NB4 (cell line): ENCODE measurements at regions not wholly inside any gene's neighbourhood (a gene's known extent, or its start where the extent isn't known, plus 50 kb on each side); places are given as distances from the start of the nearest gene placed in this dataset.

ENCODE experiments used
- DNase-seq: peaks from one replicate; pipeline ENCODE4 v3.0.0; 2010; ENCODE audit warnings: low read depth
- H3K4me3 ChIP-seq: one replicate; pipeline ENCODE4 v1.5.1; 2011; ENCODE audit warnings: mild to moderate bottlenecking, low read depth, low read length, moderate library complexity
- MYC ChIP-seq: IDR thresholded peaks from 2 replicates; pipeline ENCODE4 v1.6.1; 2011; ENCODE audit warnings: low read depth, low read length
- POLR2A ChIP-seq: IDR thresholded peaks from 2 replicates; pipeline ENCODE4 v1.6.1; 2011; ENCODE audit warnings: mild to moderate bottlenecking; ENCODE audit not compliant: insufficient read length; ENCODE audit errors: extremely low read depth
- TF ChIP-seq, protein P1 (sequence below): IDR thresholded peaks from 2 replicates; pipeline ENCODE4 v1.6.1; 2011; ENCODE audit warnings: low read depth, low read length
- TF ChIP-seq, protein P2 (sequence below): IDR thresholded peaks from one replicate; pipeline ENCODE4 v1.5.1; 2012; ENCODE audit warnings: low read depth, low read length

DNA sequence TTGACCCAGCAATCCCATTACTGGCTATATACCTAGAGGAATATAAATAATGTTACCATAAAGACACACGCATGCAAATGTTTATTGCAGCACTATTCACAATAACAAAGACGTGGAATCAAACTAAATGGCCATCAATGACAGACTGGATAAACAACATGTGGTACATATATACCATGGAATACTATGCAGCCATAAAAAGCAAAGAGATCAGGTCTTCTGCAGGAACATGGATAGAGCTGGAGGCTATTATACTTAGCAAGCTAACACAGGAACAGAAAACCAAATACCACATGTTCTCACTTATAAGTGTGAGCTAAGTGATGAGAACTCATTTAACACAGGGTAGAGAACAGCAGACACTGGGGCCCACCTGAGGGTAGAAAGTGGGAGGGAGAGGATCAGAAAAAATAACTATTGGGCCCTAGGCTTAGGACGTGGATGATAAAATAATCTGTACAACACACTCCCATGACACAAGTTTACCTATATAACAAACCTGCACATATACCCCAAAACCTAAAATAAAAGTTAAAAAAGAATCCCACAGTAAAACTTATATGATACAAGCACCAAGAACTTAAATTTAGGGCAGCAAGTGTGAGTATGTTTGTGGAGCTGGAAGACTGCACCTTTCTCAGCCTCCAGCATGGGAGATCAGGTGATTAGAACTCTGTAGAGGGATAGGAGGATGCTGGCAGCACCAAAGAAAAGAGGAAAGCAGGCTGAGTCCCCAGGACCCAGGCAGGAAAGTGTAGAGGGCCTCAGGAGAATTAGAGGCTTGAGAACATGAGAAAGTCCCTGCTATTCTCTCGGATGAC lies 320.8 kb upstream of the USP24 start:
- TF ChIP-seq, protein P1, sequence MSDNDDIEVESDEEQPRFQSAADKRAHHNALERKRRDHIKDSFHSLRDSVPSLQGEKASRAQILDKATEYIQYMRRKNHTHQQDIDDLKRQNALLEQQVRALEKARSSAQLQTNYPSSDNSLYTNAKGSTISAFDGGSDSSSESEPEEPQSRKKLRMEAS: no peak
- TF ChIP-seq POLR2A: no peak
- TF ChIP-seq, protein P2, sequence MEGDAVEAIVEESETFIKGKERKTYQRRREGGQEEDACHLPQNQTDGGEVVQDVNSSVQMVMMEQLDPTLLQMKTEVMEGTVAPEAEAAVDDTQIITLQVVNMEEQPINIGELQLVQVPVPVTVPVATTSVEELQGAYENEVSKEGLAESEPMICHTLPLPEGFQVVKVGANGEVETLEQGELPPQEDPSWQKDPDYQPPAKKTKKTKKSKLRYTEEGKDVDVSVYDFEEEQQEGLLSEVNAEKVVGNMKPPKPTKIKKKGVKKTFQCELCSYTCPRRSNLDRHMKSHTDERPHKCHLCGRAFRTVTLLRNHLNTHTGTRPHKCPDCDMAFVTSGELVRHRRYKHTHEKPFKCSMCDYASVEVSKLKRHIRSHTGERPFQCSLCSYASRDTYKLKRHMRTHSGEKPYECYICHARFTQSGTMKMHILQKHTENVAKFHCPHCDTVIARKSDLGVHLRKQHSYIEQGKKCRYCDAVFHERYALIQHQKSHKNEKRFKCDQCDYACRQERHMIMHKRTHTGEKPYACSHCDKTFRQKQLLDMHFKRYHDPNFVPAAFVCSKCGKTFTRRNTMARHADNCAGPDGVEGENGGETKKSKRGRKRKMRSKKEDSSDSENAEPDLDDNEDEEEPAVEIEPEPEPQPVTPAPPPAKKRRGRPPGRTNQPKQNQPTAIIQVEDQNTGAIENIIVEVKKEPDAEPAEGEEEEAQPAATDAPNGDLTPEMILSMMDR: no peak
- no peak for TF ChIP-seq MYC
- H3K4me3 ChIP-seq: no peak overlapping the region
- DNase-seq: no peak

DNA sequence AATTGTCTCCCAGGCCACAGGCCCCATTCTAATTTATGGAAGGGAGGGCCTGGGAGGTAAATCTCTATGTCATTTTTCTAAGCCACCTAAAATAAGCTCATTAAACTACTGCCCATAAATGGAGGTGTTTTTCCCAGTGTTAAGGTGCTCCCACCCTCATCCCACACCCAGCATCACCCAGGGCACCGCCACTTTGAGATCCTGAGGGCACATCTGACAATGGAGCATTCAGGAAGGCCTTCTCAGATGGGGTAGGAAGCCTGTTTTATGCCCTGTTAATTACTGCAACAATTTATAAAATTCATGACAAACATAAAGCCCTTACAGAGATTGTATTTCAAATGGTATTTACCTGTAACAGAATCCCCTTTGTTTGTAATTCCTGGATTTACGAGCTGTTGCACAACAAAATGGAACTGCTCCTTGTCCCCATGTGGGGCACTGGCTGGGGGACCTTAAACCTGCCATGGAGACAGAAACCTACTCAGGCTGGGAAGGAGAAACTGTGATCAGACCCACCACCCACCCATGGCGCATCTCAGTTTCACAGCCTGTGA lies 319.5 kb upstream of the USP24 start:
- no peak for TF ChIP-seq POLR2A
- TF ChIP-seq MYC: no peak
- TF ChIP-seq, protein P2: no peak
- TF ChIP-seq, protein P1: no peak
- no peak overlapping the region for H3K4me3 ChIP-seq
- DNase-seq: no peak

DNA sequence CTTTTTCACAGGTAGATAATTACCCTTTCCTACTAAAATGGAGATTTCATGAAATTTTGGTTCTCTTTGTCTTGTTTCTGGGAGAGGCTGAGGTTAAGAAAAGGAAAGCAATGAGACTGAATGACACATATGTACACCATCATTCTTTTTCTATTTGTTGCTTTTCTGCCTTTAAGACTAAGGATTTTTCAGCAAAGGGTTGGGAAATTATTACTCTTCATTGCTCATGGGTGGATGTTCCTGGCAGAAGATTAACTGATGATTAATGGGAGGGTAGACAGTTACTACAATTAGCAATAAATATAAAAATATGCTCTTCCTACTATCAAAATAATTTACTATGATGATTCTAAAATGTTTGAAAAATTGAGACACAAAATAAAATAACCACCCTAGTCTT lies 316.5 kb upstream of the USP24 start:
- TF ChIP-seq MYC (no peak), POLR2A (no peak)
- TF ChIP-seq, protein P2: no peak
- TF ChIP-seq, protein P1: no peak
- no peak overlapping the region for H3K4me3 ChIP-seq
- no peak for DNase-seq

DNA sequence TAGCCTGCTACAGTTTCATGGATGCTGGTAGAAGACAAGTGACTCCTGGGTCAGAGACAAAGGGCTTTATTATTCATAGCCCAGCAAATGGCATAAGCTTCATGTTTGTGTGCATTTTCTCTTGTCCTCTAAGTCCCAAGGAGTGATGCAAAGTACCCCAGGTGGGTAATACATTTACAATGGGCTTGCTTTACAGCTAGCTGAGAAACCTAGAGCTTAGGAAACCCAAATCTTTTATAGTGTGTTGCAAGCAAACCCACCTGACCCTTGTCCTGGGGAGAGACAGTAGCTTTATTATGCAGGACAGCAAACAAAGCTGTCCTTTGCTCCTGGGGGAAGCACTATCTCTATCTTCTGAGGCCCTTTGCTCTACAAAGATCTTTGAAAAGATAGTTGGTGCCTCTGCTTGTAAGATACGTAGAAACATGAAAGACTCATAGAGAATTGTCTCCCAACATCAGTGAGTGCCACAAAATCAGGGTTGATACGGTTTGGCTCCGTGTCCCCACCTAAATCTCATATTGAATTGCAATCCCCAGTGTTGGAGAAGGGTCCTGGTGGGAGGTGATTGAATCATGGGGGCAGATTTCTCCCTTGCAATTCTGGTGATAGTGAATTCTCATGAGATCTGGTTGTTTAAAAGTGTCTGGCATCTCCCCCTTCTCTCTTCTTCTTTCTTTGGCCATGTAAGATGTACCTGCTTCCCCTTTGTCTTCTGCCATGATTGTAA lies 315.8 kb upstream of the USP24 start:
- no peak overlapping the region for H3K4me3 ChIP-seq
- TF ChIP-seq, protein P2: no peak
- TF ChIP-seq, protein P1: no peak
- no peak for DNase-seq

DNA sequence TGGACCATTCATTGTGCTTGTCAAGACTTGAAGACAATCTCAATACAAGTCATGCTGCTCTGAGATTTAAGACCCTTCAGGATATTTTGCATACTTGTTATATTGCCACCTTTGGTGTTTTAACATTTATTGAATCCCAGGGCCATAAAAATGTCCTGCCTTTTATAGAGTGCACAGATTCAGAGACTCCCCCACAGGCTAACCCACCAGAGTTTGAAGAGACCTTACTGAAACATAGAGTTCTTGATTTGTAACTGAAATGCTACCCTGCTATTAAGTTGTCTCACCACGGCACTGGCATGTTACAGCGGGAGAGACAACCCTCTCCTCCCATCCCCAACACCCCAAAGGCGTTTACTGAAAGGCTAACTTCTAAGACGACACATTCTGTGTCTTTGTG lies 313.9 kb upstream of the USP24 start:
- DNase-seq: no peak
- H3K4me3 ChIP-seq: no peak overlapping the region
- TF ChIP-seq MYC: no peak
- no peak for TF ChIP-seq POLR2A
- TF ChIP-seq, protein P1: no peak
- TF ChIP-seq, protein P2: no peak
